ENCODE measurements at regions not wholly inside any gene's neighbourhood (a gene's known extent, or its start where the extent isn't known, plus 50 kb on each side); places are given as distances from the start of the nearest gene placed in this dataset.

- in situ Hi-C loops (cut with MboI; ENCODE audit: low sequenced_read_pairs), result no loop called here
Observed at GRCh38 chr2:56444339-56444738, 260.5 kb downstream of the CCDC85A start.

DNA sequence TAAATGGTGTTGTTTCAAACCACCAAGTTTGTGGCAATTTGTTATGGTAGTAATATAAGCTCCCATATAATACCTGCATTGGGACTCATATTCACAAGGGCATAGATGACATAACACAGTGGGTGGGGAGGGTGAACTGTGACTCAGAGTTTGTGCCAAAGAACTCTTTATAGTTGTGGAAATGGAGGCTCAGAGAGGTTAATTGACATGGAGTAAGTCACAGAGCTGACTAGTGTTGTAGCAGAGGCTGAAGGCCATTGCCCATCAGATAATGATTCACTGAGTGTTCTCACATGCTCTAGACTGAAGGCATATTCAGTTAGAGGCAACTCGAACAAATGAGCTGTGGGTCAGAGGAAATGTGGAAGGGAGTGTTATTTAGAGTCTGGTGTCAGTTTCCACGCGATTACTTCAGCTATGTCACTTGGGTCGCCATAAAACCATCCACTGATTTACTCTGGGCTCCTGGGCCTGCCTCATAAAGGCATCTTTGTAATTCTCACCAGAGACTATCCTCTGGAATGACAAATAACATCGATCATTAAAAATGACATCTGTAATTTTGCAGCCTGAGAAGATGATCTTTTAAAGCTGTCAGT, 264.7 kb downstream of the CCDC85A start:
- in situ Hi-C loops (cut with MboI; ENCODE audit: low sequenced_read_pairs), result no loop called here

DNA sequence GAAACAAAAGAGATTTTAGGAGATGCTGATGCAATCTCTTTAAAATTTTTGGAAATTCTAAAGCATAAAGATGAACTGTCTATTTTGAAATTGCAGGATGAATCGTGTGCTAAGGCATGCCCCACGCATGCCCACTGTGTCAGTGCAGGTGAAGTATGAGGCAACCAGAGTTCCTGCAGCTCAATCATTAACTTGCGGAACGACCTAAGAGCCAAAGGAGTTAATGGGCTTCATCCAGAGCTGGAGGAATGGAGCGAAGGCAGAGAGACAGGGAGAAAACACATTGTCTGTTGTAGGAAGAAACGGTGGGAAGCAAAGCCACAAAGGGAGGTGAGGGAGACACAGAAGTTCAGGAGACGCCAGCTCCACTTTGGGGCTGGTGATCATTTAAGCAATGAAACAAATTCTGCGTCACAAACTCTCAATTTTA, 265.2 kb downstream of the CCDC85A start:
- in situ Hi-C loops (cut with MboI; ENCODE audit: low sequenced_read_pairs), result no loop called here

DNA sequence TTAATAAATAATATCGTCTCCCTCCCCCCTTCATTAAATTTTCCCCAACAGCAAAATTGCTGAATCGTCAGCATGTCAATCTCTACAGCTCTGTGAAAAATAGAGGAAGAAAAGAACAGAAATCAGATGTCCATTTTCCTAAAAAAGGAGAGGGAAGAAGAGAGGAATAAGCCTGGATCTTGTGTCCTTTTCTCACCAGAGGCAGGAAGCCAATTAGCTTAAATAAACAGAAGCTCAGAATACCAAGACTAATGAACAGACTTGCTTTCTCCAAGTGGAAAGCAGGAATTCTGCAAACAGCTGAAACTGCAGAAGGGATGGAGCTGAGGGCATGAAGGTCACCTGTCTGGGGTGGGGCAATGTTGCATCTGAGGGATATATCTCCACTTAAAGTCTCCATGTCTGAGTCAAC, 265.7 kb downstream of the CCDC85A start:
- in situ Hi-C loops (cut with MboI; ENCODE audit: low sequenced_read_pairs), result no loop called here

- in situ Hi-C loops (cut with MboI; ENCODE audit: low sequenced_read_pairs), result no loop called here
Observed at GRCh38 chr2:56450047-56450446, 266.3 kb downstream of the CCDC85A start.

DNA sequence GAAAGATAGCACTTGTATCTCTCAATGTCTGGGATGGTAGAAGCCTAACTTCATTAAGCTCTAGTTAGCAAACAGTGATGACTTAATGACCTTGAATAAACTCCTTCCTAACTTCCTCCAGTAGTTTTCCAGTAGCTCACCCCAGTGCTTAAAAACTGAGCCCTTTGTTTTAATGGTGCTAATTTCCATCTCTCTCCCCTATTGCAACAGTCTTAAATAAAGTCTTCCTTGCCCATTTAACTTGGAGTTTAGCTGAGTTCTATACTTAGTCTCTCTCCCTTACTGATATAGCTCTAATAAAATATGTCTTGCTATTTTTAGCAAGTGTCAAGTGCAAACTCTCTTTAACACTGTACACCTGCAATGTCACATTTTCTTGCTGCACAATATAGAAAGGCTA, 267.0 kb downstream of the CCDC85A start:
- in situ Hi-C loops (cut with MboI; ENCODE audit: low sequenced_read_pairs), result no loop called here

DNA sequence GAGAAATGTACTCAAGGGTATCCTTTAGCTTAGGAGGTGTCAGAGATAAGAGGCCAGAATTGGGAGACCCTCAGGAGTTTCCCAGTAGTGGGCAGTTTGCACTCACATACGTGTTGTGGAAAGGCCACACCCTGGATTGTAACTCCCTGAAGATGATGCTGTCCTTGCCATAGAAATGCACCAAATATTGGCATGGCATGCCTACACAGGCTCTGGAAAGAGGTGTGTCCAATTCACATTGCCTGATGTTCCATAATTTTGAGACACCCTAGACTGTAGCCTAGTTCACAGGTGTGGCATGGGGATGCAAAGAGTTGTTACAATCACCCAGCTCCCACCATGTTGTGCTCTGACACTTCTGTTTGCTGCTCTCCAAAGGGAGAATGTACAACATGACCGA, 271.9 kb downstream of the CCDC85A start:
- in situ Hi-C loops (cut with MboI; ENCODE audit: low sequenced_read_pairs), result no loop called here

GRCh38 chr2:56456791-56457190, 273.0 kb downstream of the CCDC85A start:
- in situ Hi-C loops (cut with MboI; ENCODE audit: low sequenced_read_pairs), result no loop called here

GRCh38 chr2:56460508-56460907, 276.7 kb downstream of the CCDC85A start:
- in situ Hi-C loops (cut with MboI; ENCODE audit: low sequenced_read_pairs), result no loop called here

- in situ Hi-C loops (cut with MboI; ENCODE audit: low sequenced_read_pairs), result no loop called here
Observed at GRCh38 chr2:56464066-56464465, 280.3 kb downstream of the CCDC85A start.

DNA sequence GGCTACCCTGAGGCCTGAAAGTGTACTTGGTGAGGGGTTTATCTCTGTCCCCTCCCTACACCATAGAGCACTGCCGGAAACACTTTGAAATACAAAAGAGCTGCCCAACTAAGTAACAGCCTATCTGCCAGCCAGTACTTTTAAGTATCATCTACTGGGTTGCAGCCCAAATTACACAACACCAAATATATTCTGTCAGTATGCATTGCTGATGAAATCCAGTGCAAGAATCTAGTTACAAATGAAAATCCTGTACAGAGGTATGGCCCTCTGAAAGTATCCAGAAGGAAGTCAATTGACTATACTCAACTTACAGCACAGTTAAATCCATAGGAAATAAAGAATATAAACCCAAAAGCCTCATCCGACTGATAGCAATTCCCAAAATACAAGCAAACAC, 280.8 kb downstream of the CCDC85A start:
- in situ Hi-C loops (cut with MboI; ENCODE audit: low sequenced_read_pairs), result no loop called here

DNA sequence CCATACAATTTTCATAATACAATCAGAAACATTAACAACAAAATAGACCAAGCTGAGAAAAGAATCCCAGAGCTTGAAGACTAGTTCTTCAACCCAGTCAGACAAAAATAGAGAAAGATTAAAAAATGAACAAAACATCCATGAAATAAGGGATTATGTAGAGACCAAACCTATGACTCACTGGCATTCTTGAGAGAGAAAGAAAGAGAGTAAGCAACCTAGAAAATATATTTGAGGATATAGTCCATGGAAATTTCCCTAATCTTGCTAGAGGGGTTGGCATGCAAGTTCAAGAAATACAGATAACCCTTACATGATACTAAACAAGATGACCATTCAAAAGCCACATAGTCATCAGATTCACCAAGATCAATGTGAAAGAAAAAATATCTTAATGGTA, 281.7 kb downstream of the CCDC85A start:
- in situ Hi-C loops (cut with MboI; ENCODE audit: low sequenced_read_pairs), result no loop called here

GRCh38 chr2:56473524-56473923, 289.7 kb downstream of the CCDC85A start:
- in situ Hi-C loops (cut with MboI; ENCODE audit: low sequenced_read_pairs), result no loop called here

- in situ Hi-C loops (cut with MboI; ENCODE audit: low sequenced_read_pairs), result no loop called here
Observed at GRCh38 chr2:56474412-56475158, 290.8 kb downstream of the CCDC85A start.

DNA sequence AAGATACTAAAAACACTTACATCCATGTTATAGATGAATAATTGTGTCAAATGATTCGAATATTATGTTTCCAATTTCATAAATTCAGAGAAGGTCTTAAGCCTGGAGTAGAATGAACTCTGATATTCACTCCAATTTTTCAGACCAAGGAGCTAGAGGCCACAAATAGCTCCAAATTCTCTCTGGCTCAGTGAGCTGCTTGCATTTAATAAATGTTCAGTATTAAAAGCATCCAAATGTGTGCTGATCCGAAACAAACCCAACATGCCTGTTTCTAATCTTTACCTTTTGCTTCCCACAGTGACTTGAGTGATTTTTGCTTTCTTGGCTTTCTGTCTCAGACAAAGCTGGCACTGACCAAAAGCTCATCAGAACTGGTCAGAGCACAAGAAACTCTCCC, 291.4 kb downstream of the CCDC85A start:
- in situ Hi-C loops (cut with MboI; ENCODE audit: low sequenced_read_pairs), result no loop called here

DNA sequence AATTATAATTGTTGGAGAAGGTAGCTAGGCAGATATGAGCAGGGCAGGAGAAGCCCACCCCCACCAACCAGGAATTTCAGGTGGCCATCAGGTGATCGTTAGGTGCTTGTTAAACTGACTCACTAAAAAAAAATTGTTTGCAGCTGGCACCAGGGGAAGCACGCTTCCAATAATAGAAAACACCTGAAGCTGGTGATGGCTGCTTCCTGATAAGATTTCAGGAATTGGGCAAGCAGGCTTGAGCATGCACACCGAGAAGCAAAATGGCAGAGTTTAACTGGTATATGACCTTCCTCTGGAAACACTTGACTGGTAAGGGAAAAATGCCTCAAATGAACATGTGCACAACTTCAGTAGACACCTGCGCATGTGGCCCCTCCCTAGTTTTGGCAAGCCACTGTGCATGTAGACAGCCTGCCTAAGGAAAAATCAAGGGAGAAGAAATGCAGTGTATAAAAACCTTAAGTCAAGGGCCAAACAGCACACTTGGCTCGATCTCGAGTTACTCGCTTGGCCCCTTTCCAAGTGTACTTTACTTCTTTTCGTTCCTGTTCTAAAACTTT, 292.8 kb downstream of the CCDC85A start:
- in situ Hi-C loops (cut with MboI; ENCODE audit: low sequenced_read_pairs), result no loop called here

DNA sequence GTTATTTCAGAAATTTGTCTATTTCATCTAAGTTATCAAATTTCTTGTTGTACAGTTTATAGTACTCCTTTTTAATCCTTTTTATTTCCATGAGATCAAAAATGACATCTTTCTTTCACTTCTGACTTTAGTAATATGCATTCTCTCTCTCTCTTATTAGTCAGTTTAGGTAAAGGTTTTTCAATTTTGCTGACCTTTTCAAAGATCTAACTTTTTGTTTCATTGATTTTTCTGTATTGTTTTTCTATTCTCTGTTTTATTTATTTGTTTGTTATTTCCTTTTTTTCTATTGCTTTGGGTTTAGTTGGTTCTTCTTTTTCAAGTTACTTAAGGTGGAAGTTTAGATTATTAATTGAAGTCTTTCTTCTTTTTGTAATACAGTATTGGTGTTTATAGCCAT, 294.2 kb downstream of the CCDC85A start:
- in situ Hi-C loops (cut with MboI; ENCODE audit: low sequenced_read_pairs), result no loop called here

- in situ Hi-C loops (cut with MboI; ENCODE audit: low sequenced_read_pairs), result no loop called here
Observed at GRCh38 chr2:56483081-56483480, 299.3 kb downstream of the CCDC85A start.

DNA sequence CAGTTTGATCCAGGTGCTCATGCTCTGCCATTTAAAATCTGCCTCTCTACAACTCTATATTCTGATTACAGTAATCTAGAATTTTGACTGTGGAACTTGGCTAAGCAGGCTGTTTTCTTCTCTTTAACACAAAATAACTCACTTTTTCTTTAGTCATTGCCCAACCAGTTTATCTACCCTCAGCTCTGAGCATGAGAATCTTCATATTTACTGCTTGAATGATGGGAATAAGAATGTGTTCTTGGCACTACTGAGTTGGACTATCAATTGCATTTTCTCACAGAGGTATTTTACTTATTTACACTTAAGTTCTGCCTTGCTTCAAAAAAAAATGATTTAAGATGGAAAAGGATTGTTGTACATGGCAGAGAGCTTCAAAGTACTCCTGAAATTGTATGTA, 301.1 kb downstream of the CCDC85A start:
- in situ Hi-C loops (cut with MboI; ENCODE audit: low sequenced_read_pairs), result no loop called here

- in situ Hi-C loops (cut with MboI; ENCODE audit: low sequenced_read_pairs), result no loop called here
Observed at GRCh38 chr2:56500317-56500716, 316.5 kb downstream of the CCDC85A start.

GRCh38 chr2:56502616-56503015, 318.8 kb downstream of the CCDC85A start:
- in situ Hi-C loops (cut with MboI; ENCODE audit: low sequenced_read_pairs), result no loop called here

GRCh38 chr2:56505885-56506284, 322.1 kb downstream of the CCDC85A start:
- in situ Hi-C loops (cut with MboI; ENCODE audit: low sequenced_read_pairs), result no loop called here
